Forelimb muscle (tissue), 1 donor: ENCODE measurements at regions not wholly inside any gene's neighbourhood (a gene's known extent, or its start where the extent isn't known, plus 50 kb on each side); places are given as distances from the start of the nearest gene placed in this dataset.
"Not testable (repeated sequence)": the region's sequence is repeated elsewhere in the genome, so short reads cannot be mapped to it uniquely, and the experiment has no call there.

ENCODE experiments used
- DNase-seq: peaks from one replicate; pipeline ENCODE4 v3.0.0-alpha.2; 2013; ENCODE audit warnings: low read depth

DNA sequence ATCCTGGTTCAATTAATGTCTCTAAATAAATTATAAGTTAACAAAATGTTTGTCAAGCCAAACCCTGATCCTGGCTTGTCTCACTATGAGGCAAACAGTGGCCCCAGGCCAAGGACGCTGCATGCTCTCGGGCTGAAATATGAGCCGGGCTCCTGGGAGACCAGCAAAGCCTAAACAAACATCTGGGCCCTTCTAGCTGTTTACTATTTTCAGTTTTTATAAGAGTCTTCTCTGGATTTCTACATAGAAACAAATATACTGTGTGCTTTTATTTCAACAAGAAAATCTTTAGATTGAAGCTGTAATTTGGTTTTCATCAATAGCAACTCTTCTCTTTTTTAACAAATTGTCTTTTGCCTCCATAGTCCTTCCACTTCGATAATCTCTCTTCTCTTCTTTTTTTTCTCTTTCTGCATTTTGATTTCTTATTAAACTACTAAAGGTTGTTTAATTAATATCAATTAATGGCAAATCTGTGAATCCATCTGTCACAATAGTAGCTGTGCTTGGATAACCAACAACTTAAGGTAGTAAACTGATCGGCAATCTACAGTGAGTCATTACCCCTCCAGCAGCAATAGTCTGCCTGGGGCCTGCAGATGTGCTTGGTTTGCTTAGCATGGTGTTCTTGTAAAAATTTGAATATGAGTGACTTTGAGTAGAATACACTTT, 83.3 kb upstream of the DNAJC1 start:
- DNase-seq, result peak; percentile 83

DNA sequence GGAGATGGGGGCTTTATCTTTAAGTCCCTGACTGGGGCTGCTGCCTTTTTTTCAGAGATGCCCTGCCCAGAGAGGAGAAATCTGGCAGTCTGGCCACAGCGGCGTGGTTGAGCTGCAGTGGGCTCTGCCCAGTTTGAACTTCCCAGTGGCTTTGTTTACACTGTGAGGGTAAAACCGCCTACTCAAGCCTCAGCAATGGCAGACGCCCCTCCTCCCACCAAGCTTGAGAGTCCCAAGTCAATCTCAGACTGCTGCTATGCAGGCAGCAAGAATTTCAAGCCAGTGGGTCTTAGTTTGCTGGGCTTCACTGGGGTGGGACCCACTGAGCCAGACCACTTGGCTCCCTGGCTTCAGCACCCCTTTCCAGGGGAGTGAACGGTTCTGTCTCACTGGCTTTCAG, 76.4 kb upstream of the DNAJC1 start:
- DNase-seq, result not testable (repeated sequence)

DNA sequence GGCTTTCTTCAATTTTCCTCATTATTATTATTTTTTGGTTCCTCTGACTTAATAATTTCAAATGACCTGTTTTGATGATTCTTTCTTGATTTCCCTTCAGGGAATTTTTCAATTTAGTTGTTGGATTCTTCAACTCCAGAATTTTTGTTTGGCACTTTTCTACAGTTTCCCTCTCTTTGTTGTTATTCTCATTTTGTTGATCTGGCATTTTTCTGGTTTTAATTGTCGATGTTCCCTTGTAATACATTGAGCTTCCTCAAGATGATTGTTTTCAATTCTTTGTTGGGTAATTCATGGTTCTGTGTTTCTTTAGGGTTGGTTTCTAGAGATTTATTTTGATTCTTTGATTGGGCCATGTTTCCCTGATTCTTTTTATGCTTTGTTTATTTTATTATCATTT, 67.8 kb upstream of the DNAJC1 start:
- DNase-seq, result no peak

DNA sequence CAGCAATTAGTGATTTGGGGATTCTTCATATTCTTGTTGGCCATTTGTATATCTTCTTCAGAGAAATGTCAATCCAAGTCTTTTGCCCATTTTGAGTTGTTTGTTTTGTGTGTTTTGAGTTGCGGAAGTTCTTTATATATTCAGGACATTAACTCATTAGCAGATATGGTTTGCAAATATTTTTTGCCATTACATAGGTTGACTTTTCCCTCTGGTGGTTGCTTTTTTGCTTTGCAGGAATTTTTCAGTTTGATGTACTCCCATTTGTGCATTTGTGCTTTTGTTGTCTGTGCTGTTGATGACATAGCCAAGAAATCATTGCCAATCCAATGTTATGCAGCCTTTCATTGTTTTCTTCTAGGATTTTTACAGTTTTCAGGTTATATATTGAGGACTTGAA, 63.6 kb upstream of the DNAJC1 start:
- DNase-seq, result no peak

DNA sequence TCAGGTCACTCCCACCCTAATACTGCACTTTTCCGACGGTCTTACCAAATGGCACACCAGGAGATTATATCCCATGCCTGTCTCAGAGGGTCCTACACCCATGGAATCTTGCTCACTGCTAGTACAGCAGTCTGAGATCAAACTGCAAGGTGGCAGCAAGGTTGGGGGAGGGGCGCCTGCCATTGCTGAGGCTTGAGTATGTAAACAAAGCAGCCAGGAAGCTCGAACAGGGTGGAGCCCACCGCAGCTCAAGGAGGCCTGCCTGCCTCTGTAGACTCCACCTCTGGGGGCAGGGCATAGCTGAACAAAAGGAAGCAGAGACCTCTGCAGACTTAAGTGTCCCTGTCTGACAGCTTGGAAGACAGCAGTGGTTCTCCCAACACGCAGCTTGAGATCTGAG, 57.5 kb upstream of the DNAJC1 start:
- not testable (repeated sequence) for DNase-seq

DNA sequence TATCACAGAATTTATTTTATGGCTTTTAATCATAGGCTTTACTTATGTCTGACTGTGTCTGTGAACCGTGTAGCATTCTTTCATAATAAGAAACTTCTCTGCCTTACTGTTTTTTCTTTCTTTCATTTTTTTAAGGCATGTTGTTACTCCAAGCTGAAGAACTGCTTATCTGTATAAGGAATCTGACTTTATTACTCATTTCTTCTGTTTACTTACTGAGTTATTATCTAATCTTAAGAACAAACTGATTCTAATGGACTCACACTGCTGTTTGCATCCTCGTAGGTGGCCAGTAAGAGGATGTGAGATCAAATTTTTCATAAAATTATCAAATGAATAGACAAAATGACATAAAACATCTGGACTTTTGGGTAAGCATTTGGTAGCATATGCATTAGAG, 54.7 kb upstream of the DNAJC1 start:
- DNase-seq, result no peak

DNA sequence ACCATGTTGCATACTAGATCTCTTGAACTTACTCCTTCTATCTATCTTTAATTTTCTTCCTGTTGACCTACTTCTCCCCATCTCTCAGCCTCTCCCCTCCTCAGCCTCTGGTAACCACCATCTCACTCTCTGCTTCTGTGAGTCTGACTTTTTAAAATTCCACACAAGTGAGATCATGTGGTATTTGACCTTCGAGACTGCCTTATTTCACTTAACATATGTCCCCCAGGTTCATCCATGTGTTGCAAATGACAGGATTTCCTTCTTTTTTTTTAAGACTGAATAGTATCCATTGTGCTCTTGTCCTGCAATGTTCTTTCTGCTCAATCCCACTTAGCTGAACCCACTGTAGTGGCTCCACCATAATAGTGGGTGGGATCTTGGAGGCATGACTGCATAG, 51.4 kb upstream of the DNAJC1 start:
- no peak for DNase-seq
